Activated CD8-positive, alpha-beta memory T cell treated with anti-CD3 and anti-CD28 coated beads for 48 hours (primary cell): ENCODE measurements at regions not wholly inside any gene's neighbourhood (a gene's known extent, or its start where the extent isn't known, plus 50 kb on each side); places are given as distances from the start of the nearest gene placed in this dataset.

ENCODE experiments used
- DNase-seq, 3 experiments: peaks; one replicate each; pipeline ENCODE4 v3.0.0-alpha.2; 2020; ENCODE audit warnings: low read depth in 2 of 3, low spot score in 2 of 3

DNA sequence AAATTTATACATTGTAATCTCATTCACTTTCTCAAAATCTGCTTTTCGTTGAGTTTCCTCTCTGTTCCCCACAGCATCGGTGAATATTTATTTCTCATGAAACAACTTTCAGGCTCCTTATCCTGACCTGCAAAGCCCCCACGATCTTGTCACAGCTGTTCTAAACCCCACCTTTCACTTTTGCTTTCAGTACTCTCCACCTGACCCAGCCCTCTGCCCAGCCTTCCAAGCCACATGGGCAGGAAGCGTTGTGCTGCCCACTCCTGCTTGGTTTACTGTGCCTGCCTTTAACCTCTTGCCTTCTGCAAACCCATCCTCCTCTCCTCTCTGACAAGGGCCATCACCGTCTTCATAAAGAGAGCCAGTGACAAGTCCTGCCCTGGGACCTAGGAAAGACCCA is 262.5 kb downstream of the GALR1 start:
- no peak for DNase-seq

DNA sequence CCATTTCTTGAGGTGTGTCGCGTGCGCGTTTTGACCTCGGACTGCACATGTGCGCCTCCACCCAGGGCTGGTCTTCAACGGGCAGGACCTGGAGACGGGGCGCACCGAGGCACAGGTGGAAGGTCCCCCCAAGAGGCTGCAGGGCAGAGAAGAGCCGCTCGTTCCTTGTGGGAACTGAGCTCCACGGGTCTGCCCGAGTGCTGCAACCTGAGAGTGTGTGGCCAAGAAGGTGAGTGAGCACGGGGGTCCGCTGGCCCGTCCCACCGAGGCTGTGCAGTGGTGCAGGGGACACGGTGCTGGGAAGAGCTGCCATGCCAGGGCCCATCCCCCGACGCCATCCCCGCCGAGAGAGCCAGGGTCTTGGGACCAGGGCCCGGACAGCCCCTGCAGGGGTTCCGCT is 268.3 kb downstream of the GALR1 start:
- DNase-seq, result no peak

DNA sequence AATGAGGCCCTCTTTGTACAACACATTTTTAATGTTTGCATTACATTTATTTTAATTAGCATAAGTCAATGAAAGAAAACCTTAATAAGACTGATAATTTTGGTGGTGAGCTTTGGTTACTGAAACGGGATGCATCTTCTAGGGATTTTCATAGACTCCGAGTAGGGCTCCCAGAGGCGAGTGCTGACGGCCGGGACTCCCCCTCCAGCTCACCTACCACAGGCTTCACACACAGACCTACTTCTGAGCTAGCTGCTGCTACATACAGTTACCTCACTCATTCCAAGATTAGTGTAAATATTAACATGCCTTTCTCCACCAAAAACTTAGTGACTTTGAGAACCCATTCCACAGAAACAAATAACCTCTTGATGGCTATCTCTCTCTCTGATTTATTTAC is 271.1 kb downstream of the GALR1 start:
- no peak for DNase-seq

DNA sequence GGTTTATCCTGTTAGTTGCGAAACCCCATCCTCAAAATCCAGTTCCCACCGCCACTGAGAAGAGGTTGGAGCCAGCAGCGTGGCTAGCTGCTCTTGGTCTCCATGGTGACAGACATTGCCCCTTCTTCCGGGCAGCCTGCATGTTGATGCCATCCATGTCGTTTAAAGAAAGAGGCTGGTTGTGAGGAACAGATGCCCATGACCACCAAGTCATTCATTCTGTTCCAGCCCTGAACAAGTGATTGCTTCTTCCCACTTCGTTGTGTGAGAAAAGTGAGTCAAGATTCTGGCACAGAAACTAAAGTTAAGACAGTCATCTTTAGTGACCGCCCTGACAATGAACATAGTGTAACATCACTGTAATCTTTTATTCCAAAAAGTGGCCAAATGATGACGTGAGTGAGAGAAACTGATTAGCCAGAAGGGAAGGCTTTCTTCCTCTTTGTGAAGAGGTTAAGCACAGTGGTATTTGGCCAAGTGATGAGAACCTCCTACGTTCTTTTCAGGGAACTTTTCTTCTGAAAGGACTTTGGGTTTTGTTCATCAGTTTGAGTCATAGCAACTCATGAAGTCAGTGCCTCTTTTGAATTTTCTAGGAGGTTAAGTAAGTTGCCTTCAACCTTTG is 272.5 kb downstream of the GALR1 start:
- DNase-seq, result no peak

DNA sequence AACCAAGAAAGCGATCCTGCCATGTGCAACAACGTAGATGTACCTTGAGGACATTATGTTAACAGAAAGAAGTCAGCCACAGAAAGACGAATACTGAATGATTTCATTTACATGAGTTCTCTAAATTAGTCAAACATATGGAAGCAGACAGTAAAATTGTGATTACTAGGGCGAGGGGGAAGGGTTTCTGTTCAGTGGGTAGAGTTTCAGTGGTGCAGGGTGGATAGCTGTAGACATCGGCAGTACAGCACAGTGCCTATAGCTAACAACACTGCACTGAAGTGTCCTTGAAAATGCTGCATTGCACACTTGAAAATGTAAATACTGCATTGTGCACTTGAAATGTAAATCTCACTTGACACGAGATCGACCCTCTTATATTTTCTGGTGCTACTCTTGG is 275.3 kb downstream of the GALR1 start:
- DNase-seq, result no peak

DNA sequence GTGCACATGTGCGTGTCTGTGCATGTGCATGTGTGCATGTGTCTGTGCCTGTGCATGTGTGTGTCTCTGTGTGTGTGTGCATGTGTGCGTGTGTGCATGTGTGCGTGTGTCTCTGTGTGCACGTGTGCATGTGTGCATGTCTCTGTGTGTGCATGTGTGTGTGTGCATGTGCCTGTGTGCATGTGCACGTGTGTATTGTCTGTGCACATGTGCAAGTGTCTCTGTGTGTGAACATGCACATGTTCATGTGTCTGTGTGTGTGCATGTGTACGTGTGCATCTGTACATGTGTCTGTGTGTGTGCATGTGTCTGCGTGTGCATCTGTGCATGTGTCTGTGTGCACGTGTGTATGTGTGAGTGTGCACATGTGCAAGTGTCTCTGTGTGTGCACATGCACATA is 277.3 kb downstream of the GALR1 start:
- DNase-seq, result no peak

DNA sequence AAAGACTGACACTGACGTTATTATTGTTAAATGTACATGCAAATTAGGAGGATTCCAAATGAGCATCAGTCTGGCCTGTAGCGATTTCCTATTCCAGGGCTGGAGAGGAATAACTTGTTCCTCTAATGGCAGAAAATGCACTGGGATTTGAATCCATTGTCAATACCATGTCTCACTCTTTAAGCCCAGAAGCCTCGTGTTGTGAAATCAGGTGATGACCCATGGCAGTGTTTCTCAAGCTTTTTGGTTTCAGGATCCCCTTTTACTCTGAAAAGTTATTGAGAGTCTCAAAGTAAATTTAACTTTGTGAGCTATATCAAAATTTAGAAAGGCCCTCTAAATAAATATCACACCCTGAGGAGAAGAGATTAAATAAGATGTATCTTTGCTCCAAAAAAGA is 279.2 kb downstream of the GALR1 start:
- no peak for DNase-seq

DNA sequence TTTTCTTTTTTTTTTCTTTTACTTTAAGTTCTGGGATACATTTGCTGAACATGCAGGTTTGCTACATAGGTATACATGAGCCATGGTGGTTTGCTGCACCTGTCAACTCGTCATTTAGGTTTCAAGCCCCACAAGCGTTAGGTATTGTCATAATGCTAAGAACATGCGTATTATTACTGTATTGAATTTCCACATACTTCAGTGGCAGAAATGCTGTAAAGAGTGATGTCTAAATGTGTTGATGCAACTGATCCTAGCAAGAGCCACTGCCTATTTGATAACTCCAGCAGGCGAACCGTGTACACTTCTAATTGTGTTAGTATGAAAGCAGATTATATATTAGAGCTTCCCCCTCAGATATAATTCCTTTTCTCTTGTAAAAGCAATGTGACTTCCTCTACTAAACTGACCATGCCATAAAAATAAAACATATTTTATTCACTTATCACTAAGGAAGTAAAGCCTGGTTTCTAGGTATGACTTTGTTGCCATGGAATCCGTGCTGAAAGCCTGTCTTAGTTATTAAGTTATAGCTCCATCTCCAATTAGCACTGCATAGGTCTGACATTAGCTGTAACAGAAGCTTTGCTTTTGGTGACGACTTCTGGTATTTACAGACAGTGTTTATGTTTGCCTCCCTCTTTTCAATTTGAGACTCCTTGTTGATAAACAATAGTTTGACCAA is 280.0 kb downstream of the GALR1 start:
- DNase-seq, result no peak

DNA sequence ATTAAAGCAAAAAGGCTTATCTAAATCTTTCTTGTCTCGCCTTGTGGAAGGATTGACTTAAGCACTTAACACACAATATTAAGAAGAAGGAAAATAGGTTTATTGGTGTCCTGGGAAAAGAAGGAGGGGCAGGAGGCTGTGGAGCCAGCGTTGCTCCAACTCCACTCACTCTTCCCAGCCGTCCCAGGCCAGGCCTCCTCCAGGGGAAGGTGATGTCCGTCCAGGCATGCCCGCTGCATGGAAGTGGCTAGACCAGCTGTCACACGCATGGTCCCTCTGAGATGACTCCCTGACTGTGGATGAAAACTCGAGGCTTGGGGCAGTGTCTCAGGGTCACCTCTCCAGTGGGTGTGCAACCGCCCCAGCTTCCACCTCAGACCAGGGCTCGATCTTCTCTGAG is 281.1 kb downstream of the GALR1 start:
- DNase-seq, result no peak

DNA sequence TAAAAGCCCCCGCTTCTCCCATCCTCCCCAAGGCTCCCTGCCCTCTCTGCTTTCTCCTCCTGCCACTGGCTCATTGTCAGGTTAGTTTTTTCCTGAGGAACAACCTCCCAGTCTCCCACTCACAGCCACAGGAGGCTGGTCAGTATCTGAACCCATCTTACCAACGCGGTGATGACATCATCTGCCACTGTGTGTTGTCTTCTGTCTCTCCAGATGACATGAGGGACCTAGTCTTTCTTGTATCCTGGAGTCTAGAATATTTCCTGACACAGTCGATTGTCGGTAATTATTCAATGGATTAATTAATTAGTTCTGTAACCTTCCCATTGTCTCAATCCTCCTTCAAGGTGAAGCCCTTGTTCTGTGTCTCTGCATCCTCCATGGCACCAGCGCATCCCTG is 290.2 kb downstream of the GALR1 start:
- DNase-seq, result no peak

DNA sequence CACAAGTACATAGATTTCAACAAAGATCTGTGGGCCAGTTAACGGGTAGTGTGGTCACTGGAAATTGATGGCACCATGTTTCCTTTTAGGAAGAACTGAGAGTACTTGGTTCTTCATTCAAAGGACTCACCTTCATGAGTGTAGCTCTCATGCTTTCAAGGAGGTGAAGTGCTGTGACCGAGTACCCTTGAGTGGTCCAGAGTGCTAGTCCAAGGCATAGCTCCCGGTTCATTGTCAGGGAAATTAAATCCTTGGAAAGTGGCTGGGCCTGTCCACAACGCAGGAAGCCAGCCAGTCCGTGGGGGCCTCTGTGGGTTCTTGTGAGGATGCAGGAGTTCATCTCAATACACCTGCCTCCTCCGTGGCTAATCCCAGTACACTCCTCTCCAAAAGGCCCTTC is 295.1 kb downstream of the GALR1 start:
- no peak for DNase-seq

DNA sequence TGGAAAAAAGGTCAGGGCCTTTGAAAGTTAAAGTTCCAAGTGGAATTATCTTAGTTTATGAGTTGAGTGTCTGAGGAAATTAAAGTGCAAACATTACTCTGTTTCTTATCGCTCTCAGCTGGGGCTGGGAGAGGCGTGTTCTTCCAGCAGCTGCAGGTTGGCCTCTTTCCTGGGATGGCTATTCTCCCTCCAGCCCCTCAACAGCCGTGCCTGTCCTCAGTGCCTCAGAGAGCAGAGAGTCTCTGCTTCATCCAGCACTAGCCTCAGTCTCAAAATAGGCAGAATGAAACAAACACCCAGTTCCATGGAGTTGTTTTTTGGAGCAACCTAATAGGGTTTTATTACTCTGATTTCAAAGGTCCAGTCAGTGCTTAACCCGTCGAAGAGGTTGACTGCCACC is 298.1 kb downstream of the GALR1 start:
- DNase-seq, result no peak

DNA sequence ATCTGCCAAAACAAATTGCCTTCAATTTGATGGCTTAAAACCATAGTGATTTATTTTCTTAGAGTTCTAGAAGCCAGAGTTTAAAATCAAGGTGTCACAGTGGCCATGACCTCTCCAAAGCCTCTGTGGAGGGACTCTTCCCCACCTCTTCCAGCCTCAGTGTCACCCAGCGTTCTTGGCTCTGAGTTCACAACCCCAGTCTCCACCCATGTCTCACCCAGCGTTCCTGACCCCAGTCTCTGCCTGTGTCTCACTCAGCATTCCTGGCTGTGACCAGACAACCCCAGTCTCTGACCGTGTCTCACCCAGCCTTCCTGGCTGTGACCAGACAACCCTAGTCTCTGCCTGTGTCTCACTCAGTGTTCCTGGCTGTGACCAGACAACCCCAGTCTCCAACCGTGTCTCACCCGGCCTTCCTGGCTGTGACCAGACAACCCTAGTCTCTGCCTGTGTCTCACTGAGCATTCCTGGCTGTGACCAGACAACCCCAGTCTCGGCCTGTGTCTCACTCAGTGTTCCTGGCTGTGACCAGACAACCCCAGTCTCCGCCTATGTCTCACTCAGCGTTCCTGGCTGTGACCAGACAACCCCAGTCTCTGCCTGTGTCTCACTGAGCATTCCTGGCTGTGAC is 299.3 kb downstream of the GALR1 start:
- no peak for DNase-seq

DNA sequence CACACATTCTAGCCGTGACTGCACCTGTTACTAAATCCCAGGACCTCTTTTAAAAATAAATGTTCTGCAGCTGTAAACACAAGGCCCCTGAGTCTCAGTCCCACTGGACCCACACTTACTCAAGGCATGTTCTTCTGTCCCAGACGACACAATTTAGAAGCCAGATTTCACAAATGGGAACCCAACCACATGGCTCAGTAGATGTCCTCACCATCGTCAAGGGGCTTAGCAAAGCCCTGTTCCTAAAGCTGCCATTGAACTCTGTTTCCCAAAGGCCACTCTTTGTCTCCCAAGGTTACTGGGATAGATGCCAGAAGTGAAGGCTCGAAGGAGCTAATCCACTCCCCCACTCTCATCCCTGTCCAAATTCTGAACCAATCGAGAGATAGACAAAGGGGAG is 301.0 kb downstream of the GALR1 start:
- DNase-seq, result no peak

DNA sequence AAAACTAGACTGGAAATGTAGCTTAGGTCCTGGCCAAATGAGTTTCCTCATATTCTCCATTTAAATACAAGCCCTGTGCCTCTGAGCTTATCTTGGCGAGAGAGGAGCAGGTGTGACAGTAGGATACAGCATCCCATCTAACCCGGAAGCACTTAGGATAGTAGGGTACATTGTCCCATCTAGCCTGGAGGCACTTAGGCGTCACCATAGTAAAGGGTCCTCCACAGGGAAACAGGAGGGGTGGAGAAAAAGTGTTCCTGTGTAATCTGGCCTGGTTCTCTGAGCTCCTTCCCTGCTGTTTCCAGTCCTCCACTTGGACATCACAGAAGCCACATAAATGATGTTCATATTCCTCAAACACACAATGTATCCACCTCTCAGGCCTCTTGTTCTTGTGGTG is 301.4 kb downstream of the GALR1 start:
- no peak for DNase-seq

DNA sequence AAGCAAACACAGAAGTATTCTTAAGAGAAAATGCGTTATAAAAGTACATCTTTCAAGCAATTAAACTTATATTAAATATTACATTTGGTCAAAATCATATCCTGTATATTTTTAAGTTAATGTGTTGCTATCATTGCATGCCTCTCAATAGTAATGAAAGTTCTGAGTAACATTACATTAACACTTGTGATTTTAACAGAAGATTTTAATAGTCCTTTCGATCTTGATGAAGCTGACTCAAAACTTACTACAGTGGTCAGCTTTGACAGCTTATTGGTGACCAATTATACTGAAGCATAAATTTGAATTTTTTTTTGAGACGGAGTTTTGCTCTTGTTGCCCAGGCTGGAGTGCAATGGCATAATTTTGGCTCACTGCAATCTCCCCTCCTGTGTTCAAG is 303.3 kb downstream of the GALR1 start:
- no peak for DNase-seq

DNA sequence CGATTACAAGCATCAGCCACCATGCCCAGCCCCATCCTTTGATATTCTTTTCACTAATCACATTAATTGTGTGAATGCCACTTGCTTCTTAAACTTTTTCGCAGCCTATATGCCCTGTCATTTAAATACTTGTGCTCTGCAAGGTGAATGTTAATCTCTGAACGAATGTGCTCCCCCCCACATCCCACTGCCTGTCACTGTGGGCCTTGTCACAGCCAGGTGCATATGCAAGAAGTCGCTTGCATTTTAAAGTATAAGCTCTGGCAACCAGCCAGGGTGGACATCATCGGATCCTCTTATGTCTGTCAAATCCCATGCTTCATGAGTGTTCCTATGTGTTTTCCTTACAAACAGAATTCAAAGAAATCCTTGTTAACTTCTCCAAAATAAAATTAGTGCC is 304.4 kb downstream of the GALR1 start:
- DNase-seq, result no peak

DNA sequence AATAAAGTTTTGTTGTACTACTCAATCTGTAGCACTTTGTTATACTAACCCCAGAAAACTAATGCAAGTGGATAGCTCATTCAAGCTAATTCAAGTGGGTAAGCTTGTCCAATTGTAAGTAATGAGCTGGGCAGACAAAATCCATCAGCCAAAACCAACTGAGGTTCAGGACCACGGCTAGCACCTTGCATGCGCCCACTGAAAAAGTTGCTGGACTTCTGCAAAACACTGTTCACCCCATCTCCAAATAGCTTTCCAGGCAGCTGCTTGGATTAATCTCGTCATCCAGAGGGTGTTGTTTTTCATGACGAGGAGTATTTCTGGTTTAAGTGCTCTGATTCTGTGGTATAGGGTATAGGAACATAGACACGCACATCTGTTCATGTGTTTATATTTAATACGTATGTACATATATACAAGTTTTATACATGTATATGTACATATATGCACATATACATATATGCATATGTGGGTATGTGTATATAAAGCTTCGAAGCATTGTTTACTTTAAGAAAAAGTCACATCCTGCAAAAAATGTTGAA is 307.5 kb downstream of the GALR1 start:
- DNase-seq, result no peak

DNA sequence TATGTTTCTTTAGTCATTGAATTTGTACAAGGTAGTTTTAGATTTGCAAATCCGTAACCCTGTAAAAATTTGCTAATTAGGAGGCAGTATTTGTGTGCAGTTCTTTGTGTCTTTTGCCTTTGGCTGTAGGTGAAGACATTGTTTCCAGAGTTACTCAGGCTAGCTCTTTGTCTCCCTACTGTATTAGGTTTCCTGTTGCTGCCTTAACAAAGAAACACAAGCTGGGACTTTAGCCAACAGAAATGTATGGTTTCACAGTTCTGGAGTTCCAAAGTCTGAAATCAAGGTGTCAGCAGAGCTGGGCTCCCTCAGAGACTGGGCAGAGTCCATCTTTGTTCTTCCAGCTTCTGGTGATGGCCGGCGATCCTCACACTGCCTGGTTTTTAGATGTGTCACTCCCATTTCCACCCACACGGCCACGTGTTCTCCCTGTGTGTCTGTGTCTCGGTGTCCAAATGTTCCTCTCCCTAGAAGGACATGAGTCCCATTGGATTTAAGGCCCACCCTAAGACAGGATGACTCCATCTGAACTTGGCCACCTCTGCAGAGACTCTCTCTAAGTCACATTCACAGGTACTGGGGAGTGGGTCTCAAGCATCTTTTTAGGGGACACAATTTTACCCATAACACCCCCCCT is 309.7 kb downstream of the GALR1 start:
- DNase-seq, result no peak

DNA sequence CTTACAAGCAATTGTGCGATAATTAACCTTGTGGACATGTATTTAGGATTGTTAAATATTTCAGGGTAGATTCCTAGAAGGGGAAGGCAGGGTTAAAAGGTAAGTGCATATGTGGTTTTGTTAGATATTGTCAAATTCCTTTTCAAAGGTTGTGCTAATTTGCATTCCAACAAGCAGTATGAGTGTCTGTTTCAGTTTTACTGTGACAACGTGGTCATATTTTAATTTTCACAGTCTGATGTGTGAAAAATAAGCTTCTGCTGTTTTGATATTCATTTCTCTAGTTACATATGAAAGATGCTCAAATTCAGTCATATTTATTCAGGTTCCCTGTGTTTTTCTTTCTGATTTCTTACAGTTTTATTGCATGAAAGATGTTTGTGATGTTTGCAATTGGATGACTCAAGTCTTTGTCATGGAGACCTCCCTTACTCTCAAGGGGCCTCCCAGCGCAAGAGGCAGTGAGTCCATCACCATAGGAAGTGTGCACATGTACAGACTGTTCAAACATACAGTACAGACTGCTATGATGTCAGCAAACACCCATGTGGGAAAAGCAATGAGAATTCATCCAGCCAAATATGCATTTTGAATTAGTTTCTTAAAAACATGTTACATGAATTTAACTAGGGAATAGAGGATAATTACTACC is 310.8 kb downstream of the GALR1 start:
- no peak for DNase-seq

DNA sequence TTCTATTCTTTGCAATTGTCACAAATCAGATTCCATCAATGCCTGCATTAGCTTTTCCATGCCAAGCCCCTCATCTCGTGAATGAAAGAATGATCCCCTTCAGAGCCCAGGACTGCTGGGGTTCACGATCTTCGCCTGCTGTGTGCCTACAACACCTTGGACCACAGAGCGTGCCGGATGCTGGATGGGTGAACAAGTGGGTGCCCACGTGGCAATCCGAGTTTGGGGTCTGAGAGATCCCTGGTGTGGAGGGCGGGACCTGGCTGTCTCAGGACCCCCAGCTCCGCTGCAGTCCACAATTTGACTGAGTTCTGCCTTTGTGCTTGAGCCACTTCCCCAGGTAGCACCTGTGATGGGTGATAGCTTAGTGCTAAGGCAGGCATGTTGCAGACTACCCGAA is 317.0 kb downstream of the GALR1 start:
- no peak for DNase-seq

DNA sequence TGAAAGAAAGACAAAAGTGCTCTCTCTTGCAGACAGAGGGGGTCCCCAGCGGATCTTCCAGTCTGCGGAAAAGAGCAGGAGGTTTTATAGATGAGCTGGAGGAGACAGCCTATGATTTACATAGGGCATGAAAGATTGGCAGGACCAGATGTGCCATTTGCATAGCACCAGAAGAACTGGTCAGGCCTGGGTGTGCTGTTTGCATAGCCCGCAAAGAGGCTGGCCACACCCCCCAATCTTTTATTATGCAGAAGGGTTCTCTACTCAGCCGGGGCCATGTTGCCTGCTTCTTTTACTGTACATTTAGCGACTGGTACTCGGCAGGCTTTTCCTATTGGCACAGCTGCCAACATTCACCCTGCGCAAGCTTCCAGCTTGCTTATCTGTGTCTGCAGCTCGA is 317.6 kb downstream of the GALR1 start:
- DNase-seq, result no peak
